ENCODE measurements at regions not wholly inside any gene's neighbourhood (a gene's known extent, or its start where the extent isn't known, plus 50 kb on each side); places are given as distances from the start of the nearest gene placed in this dataset.

- no peak overlapping the region for H3K9ac ChIP-seq
- no peak overlapping the region for H3K4me2 ChIP-seq
- H4K20me1 ChIP-seq (ENCODE audit: low read depth), result no peaks in the 10 kb centered on the region
- Mint-ChIP-seq H3K27me3 (ENCODE audit: insufficient read depth, low read depth) (peaks cover 10% of the 10 kb centered on the region), H3K4me3 (no peak overlapping the region), H3K27ac (no peak overlapping the region), H3K4me1 (peaks cover 8% of the 10 kb centered on the region), H3K9me3 (peaks cover 3% of the 10 kb centered on the region), H3K36me3 (no peaks in the 10 kb centered on the region)
- no peaks in the 10 kb centered on the region for H3K27me3 ChIP-seq
- H3K36me3 ChIP-seq, result no peaks in the 10 kb centered on the region
- no peaks in the 10 kb centered on the region for H3K9me3 ChIP-seq (ENCODE audit: low read depth)
- H3K4me3 ChIP-seq, result no peak overlapping the region
- DNase-seq (ENCODE audit: low spot score), result no peak
- TF ChIP-seq CTCF (IDR thresholded peaks at IDR 0.05) (no peak), EZH2 (IDR thresholded peaks at IDR 0.05) (no peak), EZH2phosphoT487 (IDR thresholded peaks at IDR 0.05) (no peak)
- H2AFZ ChIP-seq (replicated peaks), result no peak overlapping the region
- H3K27ac ChIP-seq, result no peak overlapping the region
- H3F3A ChIP-seq (ENCODE audit: low read depth), result no peaks in the 10 kb centered on the region
- H3K79me2 ChIP-seq (ENCODE audit: low read depth), result no peaks in the 10 kb centered on the region
- H3K4me1 ChIP-seq, result no peaks in the 10 kb centered on the region
Measured at GRCh38 chr18:47720741-47721140, 209.7 kb downstream of the SMAD2 start.

GRCh38 chr18:47719096-47719780 is 211.2 kb downstream of the SMAD2 start:
- Mint-ChIP-seq H3K27me3 (ENCODE audit: insufficient read depth, low read depth) (peaks cover 14% of the 10 kb centered on the region), H3K9me3 (peaks cover 3% of the 10 kb centered on the region), H3K27ac (no peak overlapping the region), H3K4me1 (peaks cover 8% of the 10 kb centered on the region), H3K4me3 (no peak overlapping the region), H3K36me3 (no peaks in the 10 kb centered on the region)
- no peak overlapping the region for H3K4me2 ChIP-seq
- no peak overlapping the region for H2AFZ ChIP-seq (replicated peaks)
- no peaks in the 10 kb centered on the region for H3K27me3 ChIP-seq
- H4K20me1 ChIP-seq (ENCODE audit: low read depth), result no peaks in the 10 kb centered on the region
- H3K4me3 ChIP-seq, result no peak overlapping the region
- no peak for DNase-seq (ENCODE audit: low spot score)
- TF ChIP-seq EZH2phosphoT487 (IDR thresholded peaks at IDR 0.05) (no peak), CTCF (IDR thresholded peaks at IDR 0.05) (no peak), EZH2 (IDR thresholded peaks at IDR 0.05) (no peak)
- H3K79me2 ChIP-seq (ENCODE audit: low read depth), result no peaks in the 10 kb centered on the region
- H3K4me1 ChIP-seq, result no peaks in the 10 kb centered on the region
- no peaks in the 10 kb centered on the region for H3F3A ChIP-seq (ENCODE audit: low read depth)
- H3K36me3 ChIP-seq, result no peaks in the 10 kb centered on the region
- no peaks in the 10 kb centered on the region for H3K9me3 ChIP-seq (ENCODE audit: low read depth)
- H3K9ac ChIP-seq, result no peak overlapping the region
- H3K27ac ChIP-seq, result no peak overlapping the region

- Histone ChIP-seq H3K36me3 (no peaks in the 10 kb centered on the region), H3F3A (ENCODE audit: low read depth) (no peaks in the 10 kb centered on the region), H3K4me1 (no peaks in the 10 kb centered on the region), H3K4me2 (no peak overlapping the region), H3K9ac (no peak overlapping the region), H3K4me3 (no peak overlapping the region), H3K27ac (no peak overlapping the region), H3K79me2 (ENCODE audit: low read depth) (no peaks in the 10 kb centered on the region), H2AFZ (replicated peaks) (no peak overlapping the region), H3K27me3 (no peaks in the 10 kb centered on the region), H3K9me3 (ENCODE audit: low read depth) (no peaks in the 10 kb centered on the region), H4K20me1 (ENCODE audit: low read depth) (no peaks in the 10 kb centered on the region)
- no peak for DNase-seq (ENCODE audit: low spot score)
- no peak for TF ChIP-seq EZH2 (IDR thresholded peaks at IDR 0.05)
- TF ChIP-seq EZH2phosphoT487 (IDR thresholded peaks at IDR 0.05), result no peak
- no peak for TF ChIP-seq CTCF (IDR thresholded peaks at IDR 0.05)
- peaks cover 5% of the 10 kb centered on the region for H3K4me1 Mint-ChIP-seq
- no peak overlapping the region for H3K4me3 Mint-ChIP-seq
- H3K9me3 Mint-ChIP-seq, result peaks cover 3% of the 10 kb centered on the region
- no peak overlapping the region for H3K27ac Mint-ChIP-seq
- H3K27me3 Mint-ChIP-seq (ENCODE audit: insufficient read depth, low read depth), result peaks cover 14% of the 10 kb centered on the region
- H3K36me3 Mint-ChIP-seq, result no peaks in the 10 kb centered on the region
Measured at GRCh38 chr18:47718646-47719045, 211.8 kb downstream of the SMAD2 start.
